Fibroblast of peridontal ligament (primary cell): ENCODE measurements at regions not wholly inside any gene's neighbourhood (a gene's known extent, or its start where the extent isn't known, plus 50 kb on each side); places are given as distances from the start of the nearest gene placed in this dataset.

Experiments used
- DNase-seq: peaks from one replicate; pipeline ENCODE4 v3.0.0-alpha.2; 2010; ENCODE audit errors: extremely low read depth

DNA sequence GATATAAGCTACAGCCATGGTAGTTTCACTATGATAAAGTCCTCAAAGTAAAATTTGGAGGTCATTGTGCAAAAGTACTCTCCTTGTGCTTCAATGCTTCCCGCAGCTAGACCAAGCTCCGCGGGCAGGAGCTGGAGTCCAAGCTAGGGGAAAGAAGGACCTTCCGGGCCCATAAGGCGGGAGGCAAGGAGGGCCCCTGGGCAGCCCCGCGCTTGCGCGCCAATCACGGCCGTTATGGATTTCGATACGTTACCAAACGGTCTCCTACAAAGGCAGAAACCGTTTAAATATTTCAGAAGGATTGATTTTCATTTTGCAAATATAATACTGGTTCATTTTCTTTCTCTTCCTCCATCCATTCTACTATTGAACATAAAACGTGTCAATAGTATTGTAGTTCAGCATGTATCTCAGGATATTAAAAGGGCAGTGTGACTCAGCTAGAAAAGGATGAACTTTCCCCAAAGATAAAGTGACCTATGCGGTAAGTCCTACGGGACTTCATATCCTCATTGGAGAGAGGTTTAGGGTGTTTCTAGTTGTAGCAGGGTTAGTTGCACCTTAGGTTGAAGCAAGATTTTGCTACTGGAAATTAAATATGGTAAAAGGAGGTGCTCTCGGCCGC, 128.0 kb downstream of the KIF20B start:
- DNase-seq: no peak

DNA sequence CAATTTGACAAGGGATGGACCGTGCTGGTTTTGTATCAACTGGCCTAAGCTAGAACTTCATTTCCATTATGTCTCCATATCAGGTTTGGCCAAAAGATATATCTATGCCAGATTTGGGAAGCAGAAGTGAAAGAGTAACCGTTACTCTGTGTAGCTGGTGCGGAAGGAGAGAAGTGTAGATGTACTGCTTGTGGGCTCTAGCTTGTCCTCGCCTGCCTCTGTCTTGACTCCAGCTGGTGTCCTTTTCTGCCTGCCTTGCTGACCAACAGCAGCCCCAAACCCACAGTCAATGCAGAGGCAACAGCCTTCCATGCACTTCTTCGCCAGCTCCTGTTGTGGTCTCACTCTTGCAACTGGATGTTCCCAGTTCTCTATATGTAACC, 128.5 kb downstream of the KIF20B start:
- DNase-seq: no peak

DNA sequence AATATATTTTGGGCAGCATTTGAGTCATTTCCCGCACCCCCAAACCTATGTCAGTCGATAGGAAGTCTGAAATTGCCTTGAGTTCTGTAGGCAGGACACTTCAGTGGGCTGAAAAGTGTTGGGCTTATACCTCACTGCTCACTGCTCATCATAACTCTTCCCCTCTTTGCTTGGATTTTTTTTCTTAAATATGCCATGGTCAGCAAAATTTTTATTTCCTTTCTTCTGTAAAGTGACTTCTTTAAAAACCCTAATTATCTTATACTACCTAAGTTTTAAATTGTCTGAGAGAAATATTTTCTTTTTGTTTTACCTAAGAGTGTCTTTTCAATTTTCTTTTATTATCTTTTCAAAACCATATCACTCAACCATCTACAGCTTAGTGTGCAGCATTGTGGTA, 129.2 kb downstream of the KIF20B start:
- DNase-seq: no peak

DNA sequence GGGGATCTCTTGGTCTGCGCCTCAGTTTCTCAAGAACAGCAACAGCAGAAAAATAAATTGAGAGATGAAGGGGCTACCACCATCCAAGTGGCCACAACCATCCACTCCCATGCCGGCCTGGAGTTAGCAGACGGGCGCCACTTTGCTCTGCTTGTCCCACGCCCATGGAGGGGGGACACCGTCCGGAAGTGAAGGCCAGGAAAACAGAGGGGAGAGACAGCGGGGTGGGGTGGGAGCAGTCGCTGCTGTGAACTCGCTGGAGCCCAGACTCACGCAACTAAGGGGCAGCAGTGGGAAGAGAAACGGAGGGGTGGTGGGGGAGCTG, 135.4 kb downstream of the KIF20B start:
- DNase-seq: no peak

DNA sequence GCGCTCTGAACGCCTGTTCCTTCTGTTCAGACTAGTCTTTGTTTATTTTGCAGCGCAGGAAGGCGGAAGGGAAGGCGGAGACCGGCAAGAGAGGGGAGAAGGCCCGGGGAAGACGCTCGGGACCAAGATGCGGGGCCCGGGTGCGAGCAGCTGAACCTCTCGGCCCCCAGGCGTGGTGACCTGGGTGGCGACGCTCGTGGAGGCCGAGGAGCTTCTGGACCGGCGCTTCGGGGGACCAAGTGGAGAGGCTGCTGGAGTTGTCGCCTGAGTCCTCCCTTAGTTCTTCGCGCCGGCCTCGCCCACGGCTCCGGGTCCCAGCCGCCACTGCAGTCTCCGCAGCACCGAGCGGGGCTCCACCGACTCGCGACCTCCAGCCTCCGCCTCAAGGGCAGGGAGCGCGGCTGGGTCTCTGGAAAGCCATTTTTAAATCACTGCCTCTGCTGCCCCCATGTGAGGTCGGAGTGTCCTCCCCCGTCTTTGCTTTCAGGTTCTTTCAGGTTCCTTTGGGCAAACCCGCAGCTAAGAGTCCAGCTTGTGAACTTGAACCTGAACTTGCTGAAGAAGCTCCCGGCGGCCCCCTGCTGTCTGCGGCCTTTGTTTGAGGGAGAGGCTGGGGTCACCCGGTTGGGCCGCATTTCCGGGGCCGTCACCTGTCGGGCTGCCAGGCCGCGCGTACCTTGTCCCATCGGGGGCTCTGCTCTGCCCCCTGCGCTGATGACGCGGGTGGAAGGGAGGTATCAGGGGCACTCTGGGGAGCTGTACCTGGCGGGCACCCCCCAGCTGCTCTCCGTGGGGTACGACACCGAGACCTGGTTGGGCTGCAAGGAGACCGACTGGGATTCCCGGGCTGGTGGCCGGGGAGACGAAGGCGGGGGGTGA, 136.0 kb downstream of the KIF20B start:
- peak; percentile 39 for DNase-seq

DNA sequence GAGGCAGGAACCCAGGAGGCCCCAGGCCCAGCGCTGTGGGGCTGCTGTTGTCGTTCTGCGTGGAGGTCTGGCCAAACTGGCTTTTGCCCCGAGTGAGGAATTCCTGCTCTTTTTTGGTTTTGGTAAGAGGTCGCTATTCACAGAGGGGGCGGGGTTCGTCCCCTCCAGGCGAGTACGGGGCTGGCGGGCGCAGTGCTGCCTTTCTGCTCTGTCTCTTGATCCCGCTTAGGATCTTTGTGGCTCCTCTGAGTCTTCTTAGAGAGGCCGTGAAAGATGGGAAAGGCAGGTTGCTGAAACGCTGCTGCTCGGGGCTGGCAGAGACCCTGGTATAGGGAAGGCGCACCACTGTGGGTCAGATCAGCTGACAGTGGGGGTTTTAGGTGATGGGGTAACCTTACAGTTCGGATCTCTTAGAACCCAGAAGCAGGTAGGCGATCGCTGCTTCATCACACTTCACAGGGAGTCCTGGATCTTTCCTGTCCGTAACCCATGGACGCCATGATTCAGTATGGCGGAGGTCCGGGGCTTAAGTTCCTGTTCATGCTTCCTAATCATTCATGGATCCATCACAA, 136.7 kb downstream of the KIF20B start:
- no peak for DNase-seq

DNA sequence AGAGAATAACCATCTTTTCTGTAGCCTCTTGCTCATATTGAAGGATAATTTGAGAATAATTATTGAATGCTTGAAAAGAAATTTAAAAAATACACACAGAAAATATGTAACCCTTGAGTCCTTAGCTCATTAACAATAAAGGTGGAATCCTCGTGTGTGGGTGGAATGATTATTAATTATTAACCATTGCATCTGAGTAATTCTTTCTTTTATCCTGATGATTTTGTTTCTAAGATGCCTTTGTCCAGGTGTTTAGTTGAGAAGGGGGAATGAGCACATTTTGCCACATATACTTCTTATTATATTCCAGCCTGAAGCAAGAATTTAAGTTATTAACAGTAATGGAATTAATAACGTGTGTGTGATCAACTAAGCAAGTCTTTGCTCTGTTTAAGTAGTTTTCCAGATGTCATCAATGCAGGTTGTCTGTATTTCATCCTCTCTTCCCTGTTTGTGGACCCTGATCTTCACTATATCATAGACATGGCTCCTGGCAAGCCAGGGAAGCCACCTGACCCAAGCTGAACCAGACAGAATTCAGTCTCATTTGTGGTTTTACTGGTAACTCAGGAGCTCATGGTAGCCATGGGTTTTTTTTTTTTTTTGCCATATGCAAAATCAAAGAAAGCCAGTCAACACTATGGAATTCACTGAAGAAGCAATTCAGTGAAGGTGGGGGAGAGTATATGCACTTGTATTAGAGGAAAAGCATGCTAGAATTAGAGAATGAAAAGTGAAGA, 144.3 kb downstream of the KIF20B start:
- DNase-seq: peak; percentile 39

DNA sequence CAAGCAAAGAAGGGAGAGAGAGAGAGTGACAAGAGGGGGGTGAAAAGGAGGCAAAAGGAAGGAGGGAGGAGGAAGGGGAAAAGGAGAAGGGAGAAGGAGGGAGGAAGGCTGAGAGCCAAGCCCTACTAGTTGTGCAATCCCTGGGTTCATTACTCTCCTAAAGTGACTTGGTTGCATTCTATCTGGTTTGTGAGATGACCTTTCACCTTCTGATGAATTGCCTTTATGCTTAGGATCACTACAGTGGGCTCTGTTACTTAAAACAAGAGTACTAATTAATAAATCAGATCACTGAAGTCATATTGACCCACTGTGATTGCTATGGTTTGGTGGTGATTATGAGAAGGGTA, 144.9 kb downstream of the KIF20B start:
- no peak for DNase-seq

DNA sequence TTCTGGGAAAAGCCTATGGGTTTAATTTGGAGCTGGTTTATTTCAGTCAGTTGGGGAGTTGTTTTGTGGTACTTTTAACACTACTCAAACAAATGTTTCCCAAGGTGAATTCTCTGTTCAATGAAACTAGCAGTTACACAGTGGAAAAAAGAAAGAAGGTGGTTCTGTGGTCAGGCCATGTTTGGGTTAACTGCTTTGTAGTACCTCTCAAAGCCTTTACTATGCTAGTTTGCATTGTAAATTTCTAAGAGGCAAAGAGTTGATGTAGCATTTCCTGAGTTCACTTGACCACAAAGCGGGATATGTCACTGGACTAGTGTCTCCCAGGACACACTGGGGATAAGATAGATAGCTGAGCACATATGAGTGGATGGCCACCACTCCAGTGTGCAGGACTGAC, 145.4 kb downstream of the KIF20B start:
- DNase-seq: no peak

DNA sequence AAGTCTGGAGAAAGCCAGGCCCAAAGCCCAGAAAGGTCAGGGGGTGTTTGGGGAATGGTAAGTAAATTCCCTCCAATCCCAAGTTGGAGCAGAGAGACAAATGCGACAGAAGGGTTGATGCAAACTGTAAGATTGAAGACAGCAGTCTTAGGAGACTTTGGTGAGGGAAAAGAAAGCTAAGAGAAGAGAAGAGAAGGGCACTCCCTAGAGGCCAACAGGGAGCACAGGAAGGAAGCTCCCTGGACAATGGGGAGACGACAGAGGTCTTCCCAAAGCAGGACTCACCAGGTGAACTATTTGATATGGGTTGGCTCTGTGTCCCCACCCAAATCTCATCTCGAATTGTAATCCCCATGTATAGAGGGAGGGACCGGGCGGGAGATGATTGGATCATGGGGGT, 151.5 kb downstream of the KIF20B start:
- DNase-seq: no peak

DNA sequence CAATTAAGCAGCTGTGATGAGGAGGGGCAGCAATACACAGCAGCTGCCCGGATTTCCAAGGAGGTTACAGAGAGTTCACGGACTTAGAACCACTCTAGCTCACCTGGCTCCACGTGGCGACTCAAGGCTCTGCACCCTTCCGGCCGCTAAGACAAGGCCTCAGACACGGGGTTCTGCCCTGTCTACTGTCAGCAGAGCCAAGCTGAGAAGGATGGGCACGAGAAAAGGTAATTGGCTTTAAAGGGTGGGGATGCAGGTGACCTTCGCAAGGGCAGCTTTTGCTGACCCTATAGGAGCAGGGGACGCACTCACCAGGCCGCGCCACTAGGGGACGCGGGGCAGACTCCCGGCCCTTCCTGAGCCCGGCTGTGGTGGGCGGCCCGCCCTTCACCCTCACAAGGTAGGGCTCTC, 152.4 kb downstream of the KIF20B start:
- DNase-seq: no peak

DNA sequence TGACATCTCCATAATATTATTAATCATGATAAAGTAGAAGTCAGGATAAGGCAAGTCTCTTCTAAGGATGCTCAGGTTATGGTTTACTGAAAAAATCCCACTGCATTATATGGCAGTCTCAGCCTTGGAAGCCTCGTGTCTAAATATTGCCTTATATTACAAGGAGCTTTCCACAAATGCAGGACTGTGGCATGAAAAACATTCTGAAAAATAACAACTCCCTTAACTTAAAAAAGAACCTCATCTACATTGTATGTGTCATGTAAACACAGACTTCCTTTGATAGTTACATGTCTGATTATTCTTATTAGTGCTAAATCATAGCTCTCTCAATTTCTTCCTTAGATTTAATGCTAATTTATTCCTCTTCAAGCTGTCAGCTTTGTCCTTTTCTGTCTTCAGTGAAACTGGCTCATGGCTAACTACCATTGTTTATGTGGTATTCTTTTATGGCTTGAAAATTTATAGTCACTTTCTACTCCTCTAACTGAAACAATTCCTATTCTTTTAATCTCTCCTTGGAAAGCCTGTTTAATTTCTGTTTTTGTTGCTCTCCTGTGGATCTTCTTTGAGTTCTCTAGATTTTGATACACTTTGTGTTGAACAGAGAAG, 156.1 kb downstream of the KIF20B start:
- peak; percentile 24 for DNase-seq

DNA sequence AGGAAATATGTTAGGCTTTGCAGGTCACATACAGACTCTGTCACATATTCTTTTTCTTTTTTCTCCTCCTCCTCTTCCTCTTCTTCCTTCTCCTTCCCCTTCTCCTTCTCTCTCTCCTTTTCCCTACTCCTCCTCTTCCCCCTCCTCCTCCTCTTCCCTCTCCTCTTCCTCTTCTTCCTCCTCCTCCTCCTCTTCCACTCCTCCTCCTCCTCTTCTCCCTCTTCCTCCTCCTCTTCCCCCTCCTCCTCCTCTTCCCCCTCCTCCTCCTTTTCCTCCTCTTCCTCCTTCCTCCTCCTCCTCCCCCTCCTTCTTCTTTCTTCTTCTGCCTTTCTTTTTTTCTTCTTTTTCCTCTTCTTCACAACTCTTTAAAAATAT, 159.8 kb downstream of the KIF20B start:
- DNase-seq: no peak

DNA sequence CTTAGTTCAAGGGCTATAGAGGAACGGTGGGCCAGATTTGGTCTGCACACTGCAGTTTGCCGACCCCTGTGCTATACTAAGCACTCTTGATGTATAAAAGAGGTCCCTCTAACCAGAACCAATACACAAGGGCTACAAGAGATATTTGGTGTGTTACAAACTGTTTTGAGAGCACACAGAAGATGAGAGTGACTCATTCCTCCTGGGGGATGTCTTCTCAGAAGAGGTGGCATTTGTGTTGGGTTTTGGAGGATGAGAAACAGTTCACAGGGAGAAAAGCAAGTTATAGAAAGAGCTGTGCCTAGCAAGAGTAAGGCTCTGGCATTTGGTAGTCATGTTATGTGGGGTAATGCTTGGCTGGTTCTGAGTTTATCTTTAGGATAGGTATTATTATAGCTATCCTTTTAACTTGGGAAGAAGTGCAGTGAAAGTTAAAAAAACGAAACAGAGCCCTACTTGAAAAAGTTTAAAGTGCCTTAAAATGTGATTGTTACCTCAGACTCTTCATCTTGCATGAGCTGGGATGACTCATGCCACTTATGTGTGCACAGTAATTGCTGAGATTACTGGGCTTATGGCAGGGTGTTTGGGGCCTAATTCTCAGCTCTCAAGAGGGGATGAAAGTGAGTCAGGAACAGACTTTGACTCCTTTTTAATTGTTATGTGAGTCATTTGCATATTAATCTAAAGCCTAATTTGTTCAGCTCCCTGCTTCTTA, 160.4 kb downstream of the KIF20B start:
- DNase-seq: peak; percentile 76

DNA sequence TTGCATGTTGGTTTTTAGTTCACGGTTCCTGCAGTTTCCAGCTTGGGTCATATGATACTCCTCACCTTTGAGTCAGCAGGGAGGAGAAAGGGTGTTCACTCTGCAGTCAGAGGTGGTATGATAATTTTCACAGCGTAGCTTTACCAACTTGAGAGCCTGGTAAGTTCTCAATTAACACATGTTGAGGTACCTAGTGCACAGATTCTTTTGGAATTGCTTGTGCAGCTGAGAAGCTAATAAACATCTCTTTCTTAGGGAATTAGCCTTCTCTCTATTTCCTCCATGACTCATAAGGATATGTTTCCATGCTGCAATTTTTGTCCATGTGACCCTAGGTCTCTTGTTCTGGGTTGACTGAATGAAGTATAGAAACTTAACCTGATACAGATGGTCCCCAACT, 166.6 kb downstream of the KIF20B start:
- peak; percentile 71 for DNase-seq

DNA sequence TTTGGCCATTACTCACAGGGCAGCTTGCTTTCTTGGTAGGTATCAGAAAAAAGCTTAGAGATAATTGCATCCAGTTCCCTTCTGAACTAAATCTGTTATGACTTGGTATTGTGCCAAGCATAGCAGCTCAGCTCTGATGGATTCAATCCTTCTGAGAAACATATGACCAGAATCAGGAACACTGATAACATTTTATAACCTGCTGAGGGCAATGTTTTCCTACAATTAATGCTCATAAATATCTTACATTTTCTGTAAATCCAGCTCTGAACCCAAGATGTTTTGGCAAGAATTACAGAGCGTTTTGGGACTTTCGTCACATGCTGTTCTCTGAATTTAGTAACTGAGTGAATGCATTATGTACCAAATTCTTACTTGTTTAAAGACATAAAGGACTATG, 167.8 kb downstream of the KIF20B start:
- peak; percentile 62 for DNase-seq

DNA sequence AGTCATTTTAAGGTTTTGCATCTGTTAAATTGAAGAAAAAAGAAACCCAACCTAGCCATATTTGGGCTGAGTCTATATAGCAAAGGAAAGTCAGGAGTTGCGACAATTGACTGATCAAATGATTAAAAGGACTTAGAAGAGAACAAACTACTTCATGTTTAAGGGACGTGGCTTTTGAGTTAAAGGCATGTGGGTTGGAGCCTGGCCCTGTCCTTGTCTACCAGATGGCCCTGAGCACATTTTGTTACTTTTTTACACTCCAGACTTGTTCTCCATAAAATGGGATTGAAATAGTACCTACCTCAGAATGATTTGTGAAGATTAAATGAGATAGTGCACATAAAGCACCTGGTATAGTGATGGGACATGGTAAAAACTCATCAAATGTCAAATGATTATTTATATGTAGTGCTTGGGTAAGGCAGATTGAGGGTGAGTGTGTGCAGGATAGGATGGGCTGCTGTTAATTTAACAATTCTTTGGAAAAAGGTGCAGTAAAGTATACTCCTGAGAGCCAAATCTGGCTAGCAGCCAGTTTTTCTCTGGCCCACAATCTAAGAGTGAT, 168.3 kb downstream of the KIF20B start:
- DNase-seq: no peak

DNA sequence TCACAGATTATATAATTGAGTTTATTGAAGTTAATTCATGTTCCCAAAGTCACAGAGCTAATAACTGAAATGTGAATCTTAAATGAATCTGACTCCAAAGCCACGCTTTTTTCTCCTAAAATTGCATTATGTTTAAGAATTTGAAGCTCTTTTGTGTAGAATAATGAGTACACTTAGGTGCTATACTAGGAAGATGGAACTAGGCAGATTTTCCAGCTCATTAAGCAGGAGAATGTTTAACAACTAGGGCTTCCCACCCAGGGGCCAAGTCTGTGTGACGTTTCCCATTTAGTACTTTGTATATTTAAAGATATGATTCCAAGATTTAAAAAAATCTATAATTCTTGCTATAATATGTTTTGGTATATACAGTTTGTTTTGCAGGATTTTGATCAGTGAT, 169.5 kb downstream of the KIF20B start:
- DNase-seq: no peak

DNA sequence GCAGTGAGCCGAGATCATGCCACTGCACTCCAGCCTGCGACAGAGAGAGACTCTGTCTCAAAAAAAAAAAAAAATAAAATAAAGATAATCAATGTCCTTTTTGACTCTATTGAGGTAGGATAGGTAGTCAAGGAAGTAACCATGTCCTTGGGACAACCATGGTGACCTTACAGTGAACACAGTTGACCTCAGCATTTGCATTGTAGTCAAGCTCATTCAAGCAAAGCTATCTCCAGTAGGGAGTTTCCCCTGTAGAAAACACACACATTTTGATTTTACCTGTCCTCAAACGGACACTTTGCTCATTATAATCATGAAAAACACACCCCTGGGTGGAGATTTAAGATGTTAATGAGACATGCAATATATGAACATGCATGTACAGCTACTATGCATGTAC, 171.7 kb downstream of the KIF20B start:
- DNase-seq: no peak

DNA sequence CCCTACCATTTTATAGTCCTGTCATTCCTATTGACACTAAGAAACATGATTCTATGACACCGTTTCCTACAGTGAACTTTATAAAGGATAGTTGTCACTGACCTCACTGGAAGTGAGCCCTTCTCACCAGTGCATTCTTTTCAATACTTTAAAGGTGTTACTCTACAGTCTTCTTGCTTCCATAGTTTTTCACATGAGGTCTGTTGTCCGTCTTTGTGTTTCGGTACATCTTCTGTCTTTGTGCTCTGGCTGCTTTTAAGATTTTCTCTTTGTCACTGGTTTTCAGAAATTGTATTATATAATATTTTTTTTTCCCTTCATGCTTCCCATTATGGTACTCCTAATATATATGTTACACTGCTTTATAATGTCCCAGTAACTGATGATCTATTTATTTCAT, 174.2 kb downstream of the KIF20B start:
- DNase-seq: no peak

DNA sequence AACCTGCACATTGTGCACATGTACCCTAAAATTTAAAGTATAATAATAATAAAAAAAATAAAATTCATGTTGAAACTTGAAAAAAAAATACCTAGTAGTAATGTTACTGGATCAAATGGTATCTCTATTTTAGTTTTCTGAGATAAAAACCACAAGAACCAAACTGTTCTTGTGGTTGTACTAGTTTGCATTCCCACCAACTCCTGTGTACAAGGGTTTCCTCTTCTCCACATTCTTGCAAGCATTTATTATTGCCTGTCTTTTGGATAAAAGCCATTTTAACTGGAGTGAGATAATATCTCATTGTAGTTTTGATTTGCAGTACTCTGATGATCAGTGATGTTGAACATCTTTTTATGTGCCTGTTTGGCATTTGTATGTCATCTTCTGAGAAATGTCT, 177.7 kb downstream of the KIF20B start:
- DNase-seq: no peak
